Heart right ventricle (tissue), 16 donors: ENCODE measurements at regions not wholly inside any gene's neighbourhood (a gene's known extent, or its start where the extent isn't known, plus 50 kb on each side); places are given as distances from the start of the nearest gene placed in this dataset.
"Not testable (repeated sequence)": the region's sequence is repeated elsewhere in the genome, so short reads cannot be mapped to it uniquely, and the experiment has no call there.

Experiments used
- ATAC-seq, 8 donors: fragments of 200-7000 bp; cut with Tn5 transposase; one replicate each; pipeline ENCODE4 v1.9.1; 2020; ENCODE audit warnings: mild to moderate bottlenecking in 8 of 8, moderate library complexity in 8 of 8, moderate number of reproducible peaks in 1 of 8
- DNase-seq, 2 donors: peaks; one replicate each; pipeline ENCODE4 v3.0.0-alpha.2; 2020
- H3K27ac ChIP-seq, 10 donors: fragments of 200-600 bp; sonication (generic) in 2 of 10; one replicate each; pipeline versions ENCODE4 v1.5.0 to v1.8.0; 2020 to 2022; ENCODE audit warnings: mild to moderate bottlenecking in 3 of 10
- H3K27me3 ChIP-seq, 7 donors: fragments of 200-600 bp; one replicate each; pipeline ENCODE4 v1.8.0; 2021 to 2022; ENCODE audit warnings: mild to moderate bottlenecking in 2 of 7
- H3K36me3 ChIP-seq, 9 donors: fragments of 200-600 bp; sonication (generic) in 1 of 9; one replicate each; pipeline versions ENCODE4 v1.5.0 to v1.8.0; 2020 to 2022; ENCODE audit warnings: mild to moderate bottlenecking in 2 of 9
- H3K4me1 ChIP-seq, 9 donors: fragments of 200-600 bp; sonication (generic) in 1 of 9; one replicate each; pipeline versions ENCODE4 v1.5.0 to v1.8.0; 2020 to 2022; ENCODE audit warnings: mild to moderate bottlenecking in 4 of 9
- H3K4me3 ChIP-seq, 10 donors: fragments of 200-600 bp; sonication (generic) in 2 of 10; one replicate each; pipeline versions ENCODE4 v1.5.0 to v1.8.0; 2020 to 2022; ENCODE audit warnings: mild to moderate bottlenecking in 7 of 10, moderate library complexity in 2 of 10
- H3K9me3 ChIP-seq, 11 donors: fragments of 200-600 bp in 10 of 11; sonication (generic) in 2 of 11; one replicate each; pipeline versions ENCODE4 v1.5.0 to v1.8.0; 2013 to 2022; ENCODE audit warnings: mild to moderate bottlenecking in 2 of 11, control low read depth in 1 of 11, moderate library complexity in 1 of 11
- CTCF ChIP-seq, 9 donors: fragments of 200-600 bp; sonication (generic) in 2 of 9; IDR thresholded peaks; one replicate each; pipeline versions ENCODE4 v1.5.0 to v1.8.0; 2021 to 2022; ENCODE audit warnings: antibody characterized with exemption in 9 of 9, mild to moderate bottlenecking in 5 of 9, moderate library complexity in 1 of 9
- WGBS, 2 donors: extraction: QIAGEN DNeasy Blood & Tissue Kit; methylation state at CpG; one replicate each; pipeline ENCODE4 v1.1.7; 2013; ENCODE audit warnings: inconsistent platforms in 1 of 2; 5-methylcytosine and 5-hydroxymethylcytosine counted together
- intact Hi-C, 10 donors: fragments of 100-400 bp; cut with DNase I; formaldehyde crosslinking; loops; one replicate each; pipeline versions ENCODE4 v1.11.1 to v1.14.2; 2022
- donor health status: Arrhythmogenic right ventricular cardiomyopathy.
- donor health status: ischemic (EF 13 %, LVEDD 7.1; RV severe dilation, severe dysfunction).
- donor health status: healthy with polysubstance abuse.
- donor health status: DM: no; HTN: yes; CAD: no.
- donor health status: DM: no; HTN: no; CAD: no.
- donor health status: ischemic (EF 25% LVEDD 6.9; RV normal size, moderate dysfunction).
- donor health status: ischemic (EF 25% LVEDD 5.7; RV mildly dilated, moderate dysfunction).
- donor health status: healthy.
- donor health status: DM: yes; HTN: yes; CAD: no.
- donor health status: Ischemic cardiomyopathy.
- donor health status: ischemic (EF 35%, LVEDD 5.7; RV mildly dilated, moderate dysfunction).
- donor health status: nonischemic (EF 11% LVEDD 7.7; RV severe dilation, severe dysfunction).
- donor health status: DM: yes; HTN: yes; CAD: no.
- donor health status: PGD.
- donor health status: ischemic (EF 29% LVEDD 5.4; RV normal size, mild dysfunction).
- donor health status: nonischemic (EF 23%, LVEDD 6.1; RV moderate dilation, normal function).

- Histone ChIP-seq H3K27me3 (no peaks in the 10 kb centered on the region), H3K36me3 (no peaks in the 10 kb centered on the region), H3K4me1 (no peaks in the 10 kb centered on the region), H3K4me3 (no peak overlapping the region), H3K9me3 (peaks cover 0 to under 1% (median 0%) of the 10 kb centered on the region in 11 donors), H3K27ac (no peak overlapping the region)
- DNase-seq (no peak), ATAC-seq (no peak)
- intact Hi-C loops, result no loop called here
- WGBS, 2 donors, result 91 to 95% methylated on average over 7 of the region's 7 CpGs
- no peak for TF ChIP-seq CTCF (IDR thresholded peaks at IDR 0.05)
Measured at GRCh38 chr7:24113506-24113905, 170.5 kb upstream of the NPY start.

GRCh38 chr7:24115661-24116060, 168.3 kb upstream of the NPY start:
- no peak for DNase-seq
- 74 to 85% methylated on average over 3 of the region's 3 CpGs for WGBS, 2 donors
- H3K27me3 ChIP-seq, result no peaks in the 10 kb centered on the region
- intact Hi-C loops, result no loop called here
- peaks cover 0 to 3% (median 0%) of the 10 kb centered on the region in 11 donors for H3K9me3 ChIP-seq
- H3K4me1 ChIP-seq, result no peaks in the 10 kb centered on the region
- no peak for ATAC-seq
- no peaks in the 10 kb centered on the region for H3K36me3 ChIP-seq
- no peak overlapping the region for H3K27ac ChIP-seq
- TF ChIP-seq CTCF (IDR thresholded peaks at IDR 0.05), result no peak
- H3K4me3 ChIP-seq, result no peak overlapping the region

- H3K4me3 ChIP-seq, DNase-seq, H3K36me3 ChIP-seq, intact Hi-C loops, H3K9me3 ChIP-seq, ATAC-seq, H3K4me1 ChIP-seq, H3K27ac ChIP-seq, H3K27me3 ChIP-seq: not testable (repeated sequence)
- WGBS, 2 donors, result 75 to 76% methylated on average over 7 of the region's 7 CpGs
Measured at GRCh38 chr7:24117903-24118499, 166.0 kb upstream of the NPY start.

- DNase-seq, result no peak
- Histone ChIP-seq H3K27ac (no peak overlapping the region), H3K4me3 (no peak overlapping the region), H3K36me3 (no peaks in the 10 kb centered on the region), H3K27me3 (no peaks in the 10 kb centered on the region), H3K4me1 (no peaks in the 10 kb centered on the region), H3K9me3 (peaks cover 0 to 3% (median 0%) of the 10 kb centered on the region in 11 donors)
- no peak for TF ChIP-seq CTCF (IDR thresholded peaks at IDR 0.05)
- no peak for ATAC-seq
- intact Hi-C loops, result no loop called here
- whole genome bisulfite sequencing, 2 donors, result 59 to 68% methylated on average over 5 of the region's 5 CpGs
Measured at GRCh38 chr7:24119852-24120251, 164.1 kb upstream of the NPY start.

GRCh38 chr7:24123076-24123475, 160.9 kb upstream of the NPY start:
- Histone ChIP-seq H3K27me3 (no peaks in the 10 kb centered on the region), H3K4me1 (no peaks in the 10 kb centered on the region), H3K9me3 (peaks cover 0 to 3% (median 0%) of the 10 kb centered on the region in 11 donors), H3K27ac (no peak overlapping the region), H3K36me3 (no peaks in the 10 kb centered on the region), H3K4me3 (no peak overlapping the region)
- TF ChIP-seq CTCF (IDR thresholded peaks at IDR 0.05), result no peak
- DNase-seq, result no peak
- intact Hi-C loops, result no loop called here
- ATAC-seq, result no peak
